ENCODE measurements at regions not wholly inside any gene's neighbourhood (a gene's known extent, or its start where the extent isn't known, plus 50 kb on each side); places are given as distances from the start of the nearest gene placed in this dataset.

DNA sequence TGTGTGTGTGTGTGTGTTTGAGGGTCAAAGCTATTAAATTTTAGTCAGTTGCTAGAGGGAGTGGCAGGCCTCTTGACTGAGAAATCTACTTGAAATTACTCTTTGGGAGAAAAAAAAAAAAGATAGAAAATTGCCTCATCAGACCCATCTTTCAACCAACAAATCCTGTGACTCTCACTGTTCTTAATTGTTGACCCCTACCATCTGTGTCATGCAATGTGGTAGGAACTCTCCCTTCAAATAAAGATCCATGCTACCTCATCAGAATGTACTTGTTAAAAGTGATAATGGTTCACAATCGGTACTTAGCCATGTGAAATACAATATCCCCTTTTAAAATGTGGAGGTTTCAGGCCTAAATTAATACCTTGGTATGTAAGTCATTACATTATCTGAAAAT lies 670.8 kb upstream of the FANCL start:
- no peak for TF ChIP-seq ZFP3 (CRISPR knock-in tag; IDR thresholded peaks at IDR 0.05)
- TF ChIP-seq ZFP30 (CRISPR knock-in tag; IDR thresholded peaks at IDR 0.05) = no peak
- no peak for TF ChIP-seq ZNF70 (CRISPR knock-in tag; IDR thresholded peaks at IDR 0.05)
- TF ChIP-seq, protein P1, sequence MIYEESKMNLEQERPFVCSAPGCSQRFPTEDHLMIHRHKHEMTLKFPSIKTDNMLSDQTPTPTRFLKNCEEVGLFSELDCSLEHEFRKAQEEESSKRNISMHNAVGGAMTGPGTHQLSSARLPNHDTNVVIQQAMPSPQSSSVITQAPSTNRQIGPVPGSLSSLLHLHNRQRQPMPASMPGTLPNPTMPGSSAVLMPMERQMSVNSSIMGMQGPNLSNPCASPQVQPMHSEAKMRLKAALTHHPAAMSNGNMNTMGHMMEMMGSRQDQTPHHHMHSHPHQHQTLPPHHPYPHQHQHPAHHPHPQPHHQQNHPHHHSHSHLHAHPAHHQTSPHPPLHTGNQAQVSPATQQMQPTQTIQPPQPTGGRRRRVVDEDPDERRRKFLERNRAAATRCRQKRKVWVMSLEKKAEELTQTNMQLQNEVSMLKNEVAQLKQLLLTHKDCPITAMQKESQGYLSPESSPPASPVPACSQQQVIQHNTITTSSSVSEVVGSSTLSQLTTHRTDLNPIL (CRISPR knock-in tag; IDR thresholded peaks at IDR 0.05; ENCODE audit: low read depth) = no peak
